ENCODE measurements at regions not wholly inside any gene's neighbourhood (a gene's known extent, or its start where the extent isn't known, plus 50 kb on each side); places are given as distances from the start of the nearest gene placed in this dataset.

DNA sequence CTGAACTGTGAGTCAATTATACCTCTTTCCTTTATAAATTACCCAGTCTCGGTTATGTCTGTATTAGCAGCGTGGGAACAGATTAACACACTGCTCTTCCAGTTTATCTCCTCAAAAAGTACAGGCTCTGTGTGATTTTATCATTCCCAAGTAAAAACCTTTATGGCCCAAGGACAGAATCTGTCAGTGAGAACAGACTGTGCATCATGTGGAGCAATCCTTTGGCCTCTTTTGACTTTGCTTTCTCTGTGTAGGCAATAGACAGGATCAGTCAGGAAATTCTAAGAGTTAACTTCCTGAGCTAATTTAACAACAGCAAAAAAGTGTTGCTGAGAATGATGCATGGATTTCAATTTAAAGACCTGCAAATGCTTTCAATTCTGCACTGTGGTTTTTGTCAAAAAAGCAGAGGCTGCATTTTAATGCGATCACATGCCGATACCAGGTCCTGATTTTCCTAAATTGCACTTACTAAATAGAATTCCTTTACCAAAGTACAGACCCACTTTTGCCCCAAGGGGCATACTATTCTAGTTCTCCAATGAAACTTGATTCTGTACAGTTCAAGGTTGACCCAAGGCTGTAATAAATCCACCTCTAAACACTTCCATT is 246.7 kb upstream of the MARCKS start:
- TF ChIP-seq NR2F2 (IDR thresholded peaks at IDR 0.05) (no peak), SP1 (IDR thresholded peaks at IDR 0.05) (no peak)
